Keratinocyte (primary cell): ENCODE measurements at regions not wholly inside any gene's neighbourhood (a gene's known extent, or its start where the extent isn't known, plus 50 kb on each side); places are given as distances from the start of the nearest gene placed in this dataset.

Experiments used
- DNase-seq: peaks from one replicate; pipeline ENCODE4 v3.0.0-alpha.2; 2011; ENCODE audit warnings: low read depth, missing footprints, low spot score
- FAIRE-seq: peaks from 2 replicates; lab custom pipeline; 2011; peaks lifted over from hg19 to GRCh38; lab: Jason Lieb, UNC
- H2AFZ ChIP-seq: 2 replicates; pipeline ENCODE4 v1.6.0; 2012; ENCODE audit warnings: low read length, control low read depth, inconsistent platforms; ENCODE audit not compliant: control insufficient read depth
- H3K27ac ChIP-seq: 2 replicates; pipeline ENCODE4 v1.5.1; 2011; ENCODE audit warnings: low read length; ENCODE audit not compliant: control insufficient read depth, insufficient read depth
- H3K27me3 ChIP-seq: 3 replicates; pipeline ENCODE4 v1.6.0; 2011; ENCODE audit warnings: low read length; ENCODE audit not compliant: control insufficient read depth, insufficient read depth; ENCODE audit errors: extremely low read depth
- H3K36me3 ChIP-seq, 2 experiments: 2 replicates in 1 of 2; 3 replicates in 1 of 2; pipeline ENCODE4 v1.5.1; 2011; ENCODE audit warnings: low read length in 2 of 2, mild to moderate bottlenecking in 1 of 2; ENCODE audit not compliant: control insufficient read depth in 2 of 2, insufficient read depth in 2 of 2; ENCODE audit errors: extremely low read depth in 1 of 2
- H3K4me1 ChIP-seq: 3 replicates; pipeline ENCODE4 v1.5.1; 2011; ENCODE audit warnings: low read length; ENCODE audit not compliant: control insufficient read depth, insufficient read depth; ENCODE audit errors: extremely low read depth
- H3K4me2 ChIP-seq: 3 replicates; pipeline ENCODE4 v1.6.0; 2011; ENCODE audit warnings: low read depth, low read length; ENCODE audit not compliant: control insufficient read depth, insufficient read depth; ENCODE audit errors: extremely low read depth
- H3K4me3 ChIP-seq, 3 experiments: fragments of 200-600 bp in 1 of 3; sonication (generic) in 1 of 3; 2 replicates in 2 of 3; 3 replicates in 1 of 3; pipeline ENCODE4 v1.5.1; 2011 to 2016; ENCODE audit warnings: low read length in 3 of 3, mild to moderate bottlenecking in 3 of 3, control low read depth in 2 of 3, inconsistent platforms in 1 of 3, low read depth in 1 of 3, mixed read lengths in 1 of 3, mixed run types in 1 of 3, moderate library complexity in 1 of 3; ENCODE audit not compliant: control insufficient read depth in 2 of 3, insufficient read depth in 2 of 3; ENCODE audit errors: extremely low read depth in 1 of 3
- H3K79me2 ChIP-seq: 2 replicates; pipeline ENCODE4 v1.6.0; 2012; ENCODE audit warnings: low read length; ENCODE audit not compliant: control insufficient read depth, insufficient read depth
- H3K9ac ChIP-seq: 3 replicates; pipeline ENCODE4 v1.6.0; 2011; ENCODE audit warnings: low read length; ENCODE audit not compliant: control insufficient read depth, insufficient read depth; ENCODE audit errors: extremely low read depth
- H3K9me1 ChIP-seq: 3 replicates; pipeline ENCODE4 v1.6.0; 2011; ENCODE audit warnings: low read length; ENCODE audit not compliant: control insufficient read depth, insufficient read depth; ENCODE audit errors: extremely low read depth
- H3K9me3 ChIP-seq: 2 replicates; pipeline ENCODE4 v1.5.1; 2012; ENCODE audit warnings: low read depth, low read length; ENCODE audit not compliant: control insufficient read depth
- H4K20me1 ChIP-seq: 3 replicates; pipeline ENCODE4 v1.6.0; 2011; ENCODE audit warnings: low read length; ENCODE audit not compliant: control insufficient read depth, insufficient read depth; ENCODE audit errors: extremely low read depth
- EZH2 ChIP-seq: IDR thresholded peaks from one replicate; pipeline ENCODE4 v1.6.1; 2012; ENCODE audit warnings: inconsistent platforms, mild to moderate bottlenecking, low read length, moderate library complexity
- dilution Hi-C: fragments of 300-500 bp; cut with MboI; formaldehyde crosslinking; loops from one replicate; pipeline ENCODE4 v1.7.0; 2020; ENCODE audit warnings: low sequenced_read_pairs; ENCODE audit not compliant: extremely low pct_ligation_motif_present
- TF ChIP-seq, protein P1 (sequence below), 3 experiments: IDR thresholded peaks in 1 of 3; conservative IDR thresholded peaks in 1 of 3; optimal IDR thresholded peaks in 1 of 3; 2 replicates in 2 of 3; 3 replicates in 1 of 3; pipeline versions ENCODE3 to v1.5.1; 2011; ENCODE audit warnings: low read length in 3 of 3, mild to moderate bottlenecking in 3 of 3, moderate library complexity in 2 of 3, control low read depth in 1 of 3, inconsistent platforms in 1 of 3; ENCODE audit not compliant: insufficient read depth in 2 of 3; ENCODE audit errors: extremely low read depth in 1 of 3

DNA sequence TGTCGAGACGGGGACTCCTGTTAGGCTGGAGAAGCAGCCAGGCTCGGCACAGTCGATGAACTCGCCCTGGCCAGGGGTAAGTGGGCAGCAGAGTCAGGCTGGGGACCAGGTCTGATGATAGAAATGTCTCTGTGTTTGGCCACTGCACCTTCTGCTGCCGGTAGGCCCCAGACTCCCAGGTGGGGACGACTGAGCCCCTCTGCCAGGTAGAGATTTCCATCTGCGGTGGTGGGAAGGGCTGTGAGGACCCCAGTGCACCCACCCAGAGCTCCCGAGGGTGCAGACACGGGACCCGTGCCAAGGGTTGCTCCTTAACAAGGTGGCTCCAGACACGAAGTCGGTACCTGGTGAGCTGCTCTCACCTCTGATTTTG, 862.5 kb downstream of the TBC1D22A start:
- dilution Hi-C loops = no loop called here
- Histone ChIP-seq H3K27ac (no peak overlapping the region), H3K9me1 (no peaks in the 10 kb centered on the region), H4K20me1 (no peaks in the 10 kb centered on the region), H3K79me2 (no peaks in the 10 kb centered on the region), H3K27me3 (no peaks in the 10 kb centered on the region), H2AFZ (no peak overlapping the region), H3K9me3 (no peaks in the 10 kb centered on the region), H3K4me3 (no peak overlapping the region), H3K36me3 (no peaks in the 10 kb centered on the region), H3K9ac (no peak overlapping the region), H3K4me2 (no peak overlapping the region), H3K4me1 (peaks cover 5% of the 10 kb centered on the region)
- TF ChIP-seq EZH2 = no peak
- FAIRE-seq (no peak), DNase-seq (no peak)

DNA sequence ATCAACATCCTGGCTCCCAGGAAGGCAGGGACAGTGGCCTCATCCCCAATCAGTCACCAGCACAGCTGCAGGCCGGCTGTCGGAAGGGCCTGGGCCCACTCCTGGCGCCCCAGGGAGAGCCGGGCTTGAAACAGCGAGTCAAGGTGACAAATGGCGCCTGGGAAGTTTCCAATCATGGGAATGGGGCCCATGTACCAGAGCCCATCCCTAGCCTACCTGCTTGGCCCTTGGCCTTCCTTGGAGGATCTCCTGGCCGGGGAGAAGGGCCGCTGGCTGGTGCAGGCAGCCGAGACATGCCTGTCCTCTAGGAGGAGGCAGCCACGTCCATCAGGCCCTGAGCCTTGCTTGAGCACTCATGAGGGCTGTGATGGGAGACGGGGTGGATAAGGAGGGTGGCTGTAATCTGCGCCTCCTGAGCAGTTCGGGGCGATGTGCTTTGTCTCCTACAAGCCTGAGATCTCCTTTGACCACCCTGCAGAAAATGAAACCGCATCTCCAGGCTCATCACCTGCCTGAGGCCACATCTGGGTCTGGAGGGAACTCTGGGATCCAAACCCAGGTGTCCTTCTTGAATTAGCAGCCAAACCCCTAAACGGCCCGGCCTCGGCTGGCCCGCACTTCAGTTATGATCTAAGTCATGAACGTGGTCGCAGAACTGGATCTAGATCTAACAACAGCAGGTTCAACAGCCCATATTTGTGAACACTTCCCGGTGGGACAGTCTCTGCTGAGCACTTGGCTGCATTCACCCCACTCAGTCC, 862.0 kb downstream of the TBC1D22A start:
- Histone ChIP-seq H3K9me1 (no peaks in the 10 kb centered on the region), H2AFZ (no peak overlapping the region), H4K20me1 (no peaks in the 10 kb centered on the region), H3K4me2 (no peak overlapping the region), H3K27me3 (no peaks in the 10 kb centered on the region), H3K4me1 (peaks cover 5% of the 10 kb centered on the region), H3K9me3 (no peaks in the 10 kb centered on the region), H3K36me3 (no peaks in the 10 kb centered on the region), H3K4me3 (no peak overlapping the region), H3K9ac (no peak overlapping the region), H3K79me2 (no peaks in the 10 kb centered on the region), H3K27ac (no peak overlapping the region)
- TF ChIP-seq EZH2 = no peak
- TF ChIP-seq, protein P1, sequence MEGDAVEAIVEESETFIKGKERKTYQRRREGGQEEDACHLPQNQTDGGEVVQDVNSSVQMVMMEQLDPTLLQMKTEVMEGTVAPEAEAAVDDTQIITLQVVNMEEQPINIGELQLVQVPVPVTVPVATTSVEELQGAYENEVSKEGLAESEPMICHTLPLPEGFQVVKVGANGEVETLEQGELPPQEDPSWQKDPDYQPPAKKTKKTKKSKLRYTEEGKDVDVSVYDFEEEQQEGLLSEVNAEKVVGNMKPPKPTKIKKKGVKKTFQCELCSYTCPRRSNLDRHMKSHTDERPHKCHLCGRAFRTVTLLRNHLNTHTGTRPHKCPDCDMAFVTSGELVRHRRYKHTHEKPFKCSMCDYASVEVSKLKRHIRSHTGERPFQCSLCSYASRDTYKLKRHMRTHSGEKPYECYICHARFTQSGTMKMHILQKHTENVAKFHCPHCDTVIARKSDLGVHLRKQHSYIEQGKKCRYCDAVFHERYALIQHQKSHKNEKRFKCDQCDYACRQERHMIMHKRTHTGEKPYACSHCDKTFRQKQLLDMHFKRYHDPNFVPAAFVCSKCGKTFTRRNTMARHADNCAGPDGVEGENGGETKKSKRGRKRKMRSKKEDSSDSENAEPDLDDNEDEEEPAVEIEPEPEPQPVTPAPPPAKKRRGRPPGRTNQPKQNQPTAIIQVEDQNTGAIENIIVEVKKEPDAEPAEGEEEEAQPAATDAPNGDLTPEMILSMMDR (optimal IDR thresholded peaks at IDR 0.05 in 1 of 3, IDR thresholded peaks at IDR 0.05 in 1 of 3, conservative IDR thresholded peaks at IDR 0.05 in 1 of 3; ENCODE audit: extremely low read depth in 1 of 3, insufficient read depth in 2 of 3, low read length in 3 of 3) = no peak
- DNase-seq = no peak
- no peak for FAIRE-seq
- dilution Hi-C loops = no loop called here

DNA sequence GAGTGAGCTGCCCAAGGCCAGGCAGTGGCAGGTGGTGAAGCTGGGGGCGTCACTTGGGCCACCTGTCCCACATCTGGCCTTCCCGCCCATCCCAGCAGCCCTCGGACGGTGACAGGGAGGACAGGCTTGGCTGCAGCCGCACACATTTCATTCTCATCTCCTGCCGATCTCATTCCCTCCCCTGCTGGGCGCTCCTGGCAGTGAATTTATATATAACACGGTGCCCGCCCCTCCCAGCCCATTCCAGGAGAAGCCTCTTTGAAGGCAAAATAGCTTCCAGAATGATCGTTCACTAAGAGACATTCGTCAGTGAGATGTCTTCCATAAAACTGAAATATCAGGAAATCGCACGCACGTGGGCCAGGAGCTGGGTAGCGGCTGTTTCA, 861.3 kb downstream of the TBC1D22A start:
- H3K4me3 ChIP-seq = no peak overlapping the region
- no peaks in the 10 kb centered on the region for H3K9me3 ChIP-seq
- peaks cover 5% of the 10 kb centered on the region for H3K4me1 ChIP-seq
- dilution Hi-C loops = no loop called here
- H3K9ac ChIP-seq = no peak overlapping the region
- no peaks in the 10 kb centered on the region for H3K36me3 ChIP-seq
- TF ChIP-seq EZH2 = no peak
- TF ChIP-seq, protein P1 (optimal IDR thresholded peaks at IDR 0.05 in 1 of 3, IDR thresholded peaks at IDR 0.05 in 1 of 3, conservative IDR thresholded peaks at IDR 0.05 in 1 of 3; ENCODE audit: extremely low read depth in 1 of 3, insufficient read depth in 2 of 3, low read length in 3 of 3) = no peak
- H4K20me1 ChIP-seq = no peaks in the 10 kb centered on the region
- DNase-seq (no peak), FAIRE-seq (no peak)
- H3K27ac ChIP-seq = no peak overlapping the region
- no peaks in the 10 kb centered on the region for H3K9me1 ChIP-seq
- H3K27me3 ChIP-seq = no peaks in the 10 kb centered on the region
- H2AFZ ChIP-seq = no peak overlapping the region
- H3K4me2 ChIP-seq = no peak overlapping the region
- H3K79me2 ChIP-seq = no peaks in the 10 kb centered on the region
